Osteocyte (in vitro differentiated cells): ENCODE measurements at regions not wholly inside any gene's neighbourhood (a gene's known extent, or its start where the extent isn't known, plus 50 kb on each side); places are given as distances from the start of the nearest gene placed in this dataset.

Experiments used
- DNase-seq: peaks from one replicate; pipeline ENCODE4 v3.0.0; 2021; ENCODE audit warnings: mixed read lengths; ENCODE audit not compliant: unreplicated experiment; ENCODE audit errors: extremely low spot score
- H3K27ac Mint-ChIP-seq: one replicate; pipeline ENCODE4 v1.8.0; 2021; ENCODE audit warnings: mild to moderate bottlenecking, mixed read lengths; ENCODE audit not compliant: unreplicated experiment
- H3K27me3 Mint-ChIP-seq: one replicate; pipeline ENCODE4 v1.8.0; 2021; ENCODE audit warnings: mixed read lengths; ENCODE audit not compliant: unreplicated experiment
- H3K36me3 Mint-ChIP-seq: one replicate; pipeline ENCODE4 v1.8.0; 2021; ENCODE audit warnings: mixed read lengths; ENCODE audit not compliant: unreplicated experiment
- H3K4me1 Mint-ChIP-seq: one replicate; pipeline ENCODE4 v1.8.0; 2021; ENCODE audit warnings: mixed read lengths; ENCODE audit not compliant: unreplicated experiment
- H3K4me3 Mint-ChIP-seq: one replicate; pipeline ENCODE4 v1.8.0; 2021; ENCODE audit warnings: mild to moderate bottlenecking, moderate library complexity, mixed read lengths; ENCODE audit not compliant: unreplicated experiment
- H3K9me3 Mint-ChIP-seq: one replicate; pipeline ENCODE4 v1.8.0; 2021; ENCODE audit warnings: mixed read lengths; ENCODE audit not compliant: unreplicated experiment
- CTCF ChIP-seq: fragments of 200-600 bp; sonication (generic); IDR thresholded peaks from 2 replicates; pipeline ENCODE4 v1.5.0; 2021; ENCODE audit warnings: antibody characterized with exemption, mild to moderate bottlenecking, moderate library complexity

GRCh38 chr3:44000586-44000985 lies 241.1 kb upstream of the TOPAZ1 start:
- Mint-ChIP-seq H3K4me1 (peaks cover 47% of the 10 kb centered on the region), H3K36me3 (peaks cover 1% of the 10 kb centered on the region), H3K27me3 (peaks cover 25% of the 10 kb centered on the region), H3K4me3 (peak overlapping the region; percentile 80), H3K27ac (peak overlapping the region; percentile 65), H3K9me3 (no peaks in the 10 kb centered on the region)
- no peak for DNase-seq
- TF ChIP-seq CTCF: no peak

DNA sequence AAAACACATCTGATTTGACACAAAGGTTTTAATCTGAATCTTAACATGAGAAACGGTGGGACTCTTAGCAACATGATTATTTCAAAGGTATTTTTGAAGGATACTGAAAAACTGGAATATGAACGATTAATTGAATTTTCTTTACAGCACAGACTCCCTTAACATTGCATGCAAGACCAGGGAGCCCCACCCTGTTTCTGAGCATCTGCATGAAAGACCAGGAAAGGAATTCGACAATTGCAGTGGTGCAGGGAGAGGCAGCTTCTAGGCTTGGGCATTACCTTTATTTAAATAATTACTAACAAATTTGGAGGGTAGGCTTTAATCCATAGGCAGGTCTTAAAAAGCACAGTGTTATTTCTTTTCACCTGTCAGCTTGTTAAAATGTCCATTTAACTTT lies 240.6 kb upstream of the TOPAZ1 start:
- Mint-ChIP-seq H3K27ac (no peak overlapping the region), H3K4me1 (peaks cover 42% of the 10 kb centered on the region), H3K4me3 (peak overlapping the region; percentile 80), H3K9me3 (no peaks in the 10 kb centered on the region), H3K27me3 (peaks cover 21% of the 10 kb centered on the region), H3K36me3 (peaks cover 1% of the 10 kb centered on the region)
- no peak for DNase-seq
- TF ChIP-seq CTCF: no peak

GRCh38 chr3:44003801-44004200 lies 237.9 kb upstream of the TOPAZ1 start:
- Mint-ChIP-seq H3K27me3 (no peaks in the 10 kb centered on the region), H3K9me3 (no peaks in the 10 kb centered on the region), H3K27ac (no peak overlapping the region), H3K4me1 (peaks cover 17% of the 10 kb centered on the region), H3K36me3 (peaks cover 4% of the 10 kb centered on the region), H3K4me3 (no peak overlapping the region)
- DNase-seq: no peak
- no peak for TF ChIP-seq CTCF

DNA sequence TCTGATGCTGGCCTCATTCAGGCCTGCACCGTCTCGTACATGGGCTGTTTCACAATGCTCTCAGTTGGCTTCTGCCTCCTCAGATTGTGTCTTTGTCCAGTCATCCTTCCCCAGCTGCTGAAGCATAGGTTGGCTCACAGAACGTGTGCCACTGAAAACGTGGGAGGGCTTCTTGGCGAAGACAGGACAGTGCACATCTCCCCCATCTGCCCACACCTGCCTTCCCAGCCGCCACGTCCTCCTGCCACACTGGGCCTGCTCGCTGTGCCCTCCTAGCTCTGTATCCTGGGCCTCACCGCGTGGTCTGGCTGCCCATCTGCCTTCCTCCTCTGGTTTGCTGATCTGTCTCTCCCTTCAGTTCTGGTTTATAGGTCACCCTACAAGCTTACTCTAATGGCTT lies 230.0 kb upstream of the TOPAZ1 start:
- no peak for TF ChIP-seq CTCF
- no peaks in the 10 kb centered on the region for H3K27me3 Mint-ChIP-seq
- H3K36me3 Mint-ChIP-seq: peaks cover 7% of the 10 kb centered on the region
- no peak overlapping the region for H3K27ac Mint-ChIP-seq
- H3K4me3 Mint-ChIP-seq: no peak overlapping the region
- DNase-seq: no peak
- no peaks in the 10 kb centered on the region for H3K4me1 Mint-ChIP-seq
- H3K9me3 Mint-ChIP-seq: no peaks in the 10 kb centered on the region

DNA sequence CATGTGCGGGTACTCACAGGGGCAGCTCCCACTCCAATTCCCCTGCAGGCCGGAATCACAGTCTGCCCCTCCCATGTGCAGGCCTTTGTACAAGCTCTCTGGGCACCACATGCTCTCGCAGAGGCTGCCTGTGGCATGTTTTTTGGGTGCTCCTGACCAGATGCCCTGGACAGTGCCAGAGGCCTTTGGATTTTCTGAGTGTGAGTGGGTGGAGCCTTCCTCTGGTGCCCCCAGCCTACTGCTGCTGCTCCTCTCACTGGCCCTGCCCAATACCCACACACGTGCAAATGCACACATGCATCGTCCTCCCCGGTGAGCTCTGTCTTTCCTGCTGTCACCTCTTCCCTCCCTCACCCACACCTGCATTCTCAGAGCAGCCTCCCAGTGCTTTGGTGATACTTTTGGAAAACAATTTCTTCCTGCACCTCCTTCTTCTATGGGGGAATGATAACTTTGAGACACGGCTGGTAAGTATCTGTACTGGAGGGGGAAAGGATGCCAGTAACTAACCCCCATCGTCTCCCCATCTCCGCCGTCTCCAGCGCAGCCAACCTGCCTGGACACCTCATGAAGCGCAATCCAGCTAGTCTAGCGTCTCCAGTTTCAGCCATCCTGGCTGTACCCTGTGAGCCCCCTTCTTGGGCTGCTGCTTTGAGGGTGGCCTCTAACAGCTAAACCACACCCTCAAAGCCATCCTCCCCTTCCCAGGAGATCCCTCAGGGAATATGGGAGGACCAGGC lies 229.4 kb upstream of the TOPAZ1 start:
- Mint-ChIP-seq H3K27ac (no peak overlapping the region), H3K36me3 (peaks cover 10% of the 10 kb centered on the region), H3K27me3 (no peaks in the 10 kb centered on the region), H3K4me3 (no peak overlapping the region), H3K4me1 (no peaks in the 10 kb centered on the region), H3K9me3 (no peaks in the 10 kb centered on the region)
- no peak for DNase-seq
- TF ChIP-seq CTCF: no peak
